GM11168 (cell line): ENCODE measurements at regions not wholly inside any gene's neighbourhood (a gene's known extent, or its start where the extent isn't known, plus 50 kb on each side); places are given as distances from the start of the nearest gene placed in this dataset.

Experiments
- in situ Hi-C: fragments of 300-500 bp; cut with MboI; formaldehyde crosslinking; loops from one replicate; pipeline ENCODE4 v1.12.0; 2022; ENCODE audit warnings: low sequenced_read_pairs; ENCODE audit not compliant: unreplicated experiment

DNA sequence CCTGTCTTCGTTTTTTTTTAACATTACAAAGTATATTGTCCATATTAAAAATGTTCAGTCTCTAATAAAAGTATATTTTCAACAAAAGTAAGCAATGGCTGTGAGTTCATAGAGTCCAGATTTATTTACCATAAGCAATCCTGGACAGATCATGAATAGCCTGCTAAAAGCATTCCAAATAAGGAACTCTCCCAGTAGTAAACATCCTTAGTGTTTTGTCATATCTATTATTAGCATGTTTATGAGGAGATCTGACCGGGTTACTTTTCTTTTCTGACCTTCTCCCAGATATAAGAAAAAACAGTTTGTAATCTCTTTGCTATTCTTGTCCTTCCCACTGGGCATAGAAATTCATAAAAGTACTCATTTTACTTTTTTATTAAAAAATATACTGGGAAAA, 403.9 kb upstream of the ANO3 start:
- in situ Hi-C loops = no loop called here

DNA sequence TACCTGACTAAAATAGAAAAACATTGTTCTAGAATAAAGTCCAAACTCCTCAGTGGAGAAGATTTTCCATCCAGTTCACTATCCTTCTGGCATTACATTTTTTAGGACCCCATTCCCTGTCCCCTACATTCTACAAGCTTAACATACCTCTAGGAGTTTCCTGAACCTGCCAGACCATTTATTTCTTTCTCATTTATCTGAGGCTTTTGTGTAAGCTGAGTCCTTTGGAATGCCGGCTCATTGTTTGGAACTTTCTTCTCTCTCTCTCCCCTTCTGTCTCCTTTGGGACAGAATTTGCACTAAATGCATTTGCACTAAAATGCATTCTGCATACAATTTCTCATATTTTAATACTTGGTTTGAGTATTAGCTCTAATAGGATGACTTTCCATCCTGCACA, 393.0 kb upstream of the ANO3 start:
- in situ Hi-C loops = no loop called here

DNA sequence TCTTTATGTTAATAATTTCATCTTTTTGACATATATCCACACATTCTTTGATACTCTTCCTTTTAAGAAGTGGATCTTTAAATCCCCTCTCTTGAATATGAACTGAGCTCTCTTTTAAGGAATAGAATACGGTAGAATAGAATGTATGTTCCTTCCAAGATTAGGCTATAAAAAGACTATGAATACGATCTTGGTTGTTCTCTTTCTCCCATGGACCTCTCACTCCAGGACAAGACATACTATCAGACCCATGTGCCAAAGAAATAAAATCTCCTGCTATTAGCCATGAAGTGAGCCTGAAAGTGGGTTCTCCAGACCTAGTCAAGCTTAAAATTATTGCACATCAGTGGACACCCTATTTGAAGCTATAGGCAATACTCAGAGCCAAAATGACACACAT, 392.2 kb upstream of the ANO3 start:
- in situ Hi-C loops = no loop called here

DNA sequence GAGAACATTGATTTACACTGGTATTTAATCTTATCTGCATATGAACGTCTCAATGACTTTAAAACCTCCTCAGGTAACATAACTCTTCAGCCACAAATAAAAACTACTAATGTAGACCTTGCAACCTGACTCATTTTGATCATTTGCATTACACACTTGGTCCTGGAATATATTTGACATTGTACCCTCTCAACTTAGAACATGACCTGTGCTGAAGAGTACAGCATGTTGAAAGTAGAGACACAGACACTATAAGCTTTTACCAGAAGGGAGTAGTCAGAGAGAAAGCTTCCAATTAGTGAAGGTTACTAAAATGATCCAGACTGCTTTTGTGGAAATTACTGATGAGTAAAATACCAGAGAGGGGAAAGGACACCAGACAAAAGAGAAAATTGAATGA, 390.6 kb upstream of the ANO3 start:
- in situ Hi-C loops = no loop called here

DNA sequence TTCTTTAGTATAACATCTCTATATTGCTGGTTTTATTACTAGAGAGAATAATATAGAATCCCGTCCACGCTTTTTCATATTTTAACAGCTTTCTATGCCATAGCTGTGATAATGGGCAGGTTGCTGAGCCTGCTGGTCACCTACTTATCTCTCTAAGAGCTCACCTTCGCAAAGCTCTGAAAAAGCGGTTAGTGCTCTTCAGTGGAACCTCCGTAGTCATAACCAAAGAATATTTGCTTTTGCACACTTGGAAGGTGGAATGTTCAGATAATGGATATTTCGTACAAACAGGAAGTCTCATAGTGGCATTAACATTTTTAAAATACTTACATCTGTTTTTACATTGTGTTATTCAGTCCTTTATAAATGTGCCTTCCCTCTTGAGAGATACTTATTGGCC, 388.9 kb upstream of the ANO3 start:
- in situ Hi-C loops = no loop called here

DNA sequence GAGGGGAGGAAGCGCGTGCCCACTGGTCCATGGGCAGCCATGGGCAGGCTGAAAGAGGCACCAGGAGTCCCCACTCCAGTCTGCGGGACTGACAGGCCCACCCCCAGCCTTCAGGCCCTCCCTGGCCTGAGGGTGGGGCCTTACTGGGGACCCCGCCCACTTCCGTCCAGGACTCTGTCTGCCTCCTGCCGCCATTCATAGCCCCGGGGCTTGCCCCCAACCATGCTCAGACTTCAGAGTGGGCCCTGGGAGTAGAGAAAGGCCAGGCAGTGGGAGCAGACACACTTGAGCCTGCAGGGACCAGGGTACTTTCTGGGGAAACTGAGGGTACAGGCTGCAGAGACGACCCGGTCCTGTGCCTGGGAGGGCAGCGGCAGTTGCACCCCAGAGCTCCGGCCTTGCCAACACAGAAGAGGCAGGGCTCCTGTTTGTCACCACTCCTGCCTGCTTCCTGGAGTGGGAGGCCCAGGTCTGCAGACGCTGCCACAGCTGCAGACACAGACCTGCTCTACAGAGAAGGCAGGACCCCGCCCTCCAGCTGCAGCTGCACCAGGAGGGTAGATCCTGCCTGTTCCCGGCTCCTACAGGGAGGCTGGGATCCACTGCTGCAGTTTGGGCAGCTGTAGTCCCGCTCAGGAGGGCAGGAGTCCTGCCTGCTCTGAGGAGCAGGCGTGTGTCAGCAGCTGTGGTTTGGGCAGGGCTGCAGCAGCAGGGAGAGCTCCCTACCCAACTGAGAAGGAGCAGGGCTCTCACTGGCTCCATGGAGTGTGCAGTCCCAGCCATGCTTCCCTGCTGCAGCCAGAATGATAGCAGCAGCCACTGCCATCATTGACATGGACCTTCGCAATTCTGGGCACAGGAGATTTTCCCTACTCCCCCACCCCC, 387.9 kb upstream of the ANO3 start:
- in situ Hi-C loops = no loop called here

DNA sequence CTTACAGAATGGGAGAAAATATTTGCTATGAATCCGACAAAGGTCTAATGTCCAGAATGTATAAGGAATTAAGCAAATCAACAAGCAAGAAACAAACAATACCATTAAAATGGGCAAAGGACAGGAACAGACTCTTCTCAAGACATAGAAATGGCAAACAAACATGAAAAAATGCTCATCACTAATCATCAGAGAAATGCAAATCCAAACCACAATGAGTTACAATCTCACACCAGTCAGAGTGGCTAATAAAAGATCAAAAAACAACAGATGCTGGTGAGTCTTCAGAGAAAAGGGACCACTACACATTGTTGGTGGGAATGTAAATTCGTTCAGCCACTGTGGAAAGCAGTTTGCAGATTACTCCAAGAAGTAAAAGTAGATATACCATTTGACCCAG, 382.0 kb upstream of the ANO3 start:
- in situ Hi-C loops = no loop called here

DNA sequence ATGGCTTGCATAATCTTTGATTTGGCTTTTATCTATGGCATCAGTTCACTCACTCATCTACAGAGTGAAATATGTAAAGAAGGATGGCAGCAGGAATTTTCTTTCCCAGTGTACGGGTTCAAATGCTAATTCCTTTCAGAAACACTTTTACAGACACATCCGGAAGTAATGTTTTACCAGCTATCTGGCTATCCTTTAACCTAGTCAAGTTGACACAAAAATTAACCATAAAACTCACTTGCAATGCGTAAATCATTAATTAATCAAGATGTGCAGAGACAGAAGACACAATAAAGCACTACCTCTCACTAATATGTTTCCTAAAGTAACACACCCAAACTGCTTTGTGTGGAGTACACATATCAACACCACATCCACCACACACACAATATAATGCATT, 378.9 kb upstream of the ANO3 start:
- in situ Hi-C loops = no loop called here

DNA sequence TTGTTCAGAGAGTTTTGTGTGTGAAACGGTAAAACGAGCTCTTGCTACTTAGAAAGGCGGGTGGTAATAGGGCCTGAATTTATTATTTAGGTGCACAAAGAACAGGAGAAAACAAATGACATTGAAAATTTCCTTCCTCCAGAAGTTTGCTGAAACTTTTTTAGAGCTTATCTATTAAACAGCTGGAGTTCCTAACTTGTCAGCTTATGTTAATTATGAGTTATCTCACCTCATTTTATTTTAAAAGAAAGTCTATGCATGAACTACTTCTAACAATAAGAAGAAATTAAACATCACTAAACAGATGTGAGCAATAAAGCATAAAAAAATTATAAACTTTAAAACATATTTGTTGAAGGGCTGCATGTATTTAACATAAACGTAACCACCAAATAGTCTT, 373.9 kb upstream of the ANO3 start:
- in situ Hi-C loops = no loop called here

DNA sequence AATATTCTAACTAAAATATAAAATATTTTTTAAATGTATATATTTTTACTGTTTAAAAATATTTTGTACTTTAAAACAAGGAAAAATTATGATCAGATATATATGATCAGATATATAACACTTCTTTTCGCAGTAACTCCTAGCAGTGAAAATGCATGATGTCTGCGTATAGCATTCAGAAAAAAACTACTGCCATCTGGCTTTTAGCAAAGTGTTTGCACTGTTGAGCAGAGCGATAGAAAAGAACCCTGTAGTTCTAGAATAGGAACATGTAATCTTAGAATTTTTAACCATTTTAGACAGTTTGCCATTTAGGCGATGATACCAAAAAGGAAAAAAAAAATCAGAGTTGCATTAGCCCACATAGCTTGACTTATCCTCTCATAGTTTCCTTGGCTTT, 370.4 kb upstream of the ANO3 start:
- in situ Hi-C loops = no loop called here

DNA sequence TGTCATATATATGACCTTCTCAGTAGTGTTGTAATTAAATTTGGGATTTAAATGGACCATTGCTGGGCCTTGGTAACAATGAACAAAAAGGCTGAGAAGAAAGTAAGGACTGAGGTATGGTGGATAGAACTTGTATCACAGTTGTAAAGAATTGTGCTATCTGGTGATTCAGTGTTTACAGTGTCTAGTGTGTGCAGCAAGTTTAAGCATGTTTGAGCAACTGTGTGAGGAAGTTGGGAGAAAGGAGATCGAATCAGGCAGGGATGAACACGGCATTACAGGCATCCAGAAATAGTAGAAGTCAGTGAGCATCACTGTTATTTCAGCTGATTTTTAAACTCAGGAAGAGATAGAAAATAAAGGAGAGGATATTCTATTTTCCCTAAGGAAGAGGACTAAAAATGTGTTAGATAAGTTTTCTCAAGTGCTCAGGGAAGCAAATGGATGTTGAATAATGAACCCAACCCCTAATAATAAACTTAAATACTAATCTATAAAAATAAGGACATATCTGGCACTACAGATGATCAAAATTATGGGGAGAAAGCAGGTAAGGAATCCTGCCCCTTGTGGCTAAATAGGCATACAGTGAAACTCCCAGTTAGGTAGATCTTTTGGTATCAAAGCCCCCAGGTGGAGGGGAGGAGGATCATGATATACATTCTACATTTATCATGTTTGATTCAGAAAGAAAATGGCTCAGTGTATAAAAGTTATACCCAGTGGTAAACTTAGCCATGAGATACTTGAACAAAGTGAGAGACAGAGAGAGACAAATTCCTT, 361.0 kb upstream of the ANO3 start:
- in situ Hi-C loops = no loop called here

DNA sequence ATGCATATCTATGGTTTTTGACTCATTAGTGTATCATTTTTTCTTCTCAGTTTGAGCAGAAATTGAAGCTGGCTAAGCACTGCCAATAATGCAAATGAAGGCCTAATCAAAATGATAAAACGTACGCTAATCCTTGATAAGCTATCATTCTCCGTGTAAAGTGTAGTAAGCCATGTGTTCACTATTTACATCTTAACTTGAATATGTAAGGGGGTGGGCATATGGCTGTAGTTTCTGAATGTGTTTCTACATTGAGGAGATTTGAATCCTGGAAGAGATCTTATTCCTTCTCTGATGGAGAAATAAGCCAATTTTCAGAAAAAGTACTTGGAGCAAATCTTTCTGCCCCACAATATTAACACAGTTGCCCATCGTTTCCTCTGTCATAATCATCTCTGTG, 351.8 kb upstream of the ANO3 start:
- in situ Hi-C loops = loop anchor here (5.0 kb wide), 1 partner anchor 157 kb away; no protein-coding TSS in a partner anchor

DNA sequence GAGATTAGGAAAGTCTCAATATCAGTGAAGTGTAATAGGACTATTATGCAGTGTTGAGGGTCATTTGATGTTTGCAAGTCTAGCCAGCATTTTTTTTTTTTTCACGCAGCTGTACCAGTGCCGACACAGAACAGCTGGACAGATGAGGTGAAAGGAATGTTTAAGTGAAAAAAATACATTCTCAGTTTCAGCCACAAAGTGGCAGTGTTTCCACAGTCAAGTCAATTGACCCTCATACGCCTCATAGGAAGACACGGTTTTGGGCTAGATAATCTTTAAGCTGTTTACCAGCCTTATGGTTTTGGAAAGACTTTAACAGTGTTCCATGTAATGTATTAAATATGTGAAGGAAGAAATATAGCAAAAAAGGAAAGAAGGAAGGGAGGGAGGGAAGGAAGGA, 349.9 kb upstream of the ANO3 start:
- in situ Hi-C loops = loop anchor here (5.0 kb wide), 1 partner anchor 155 kb away; no protein-coding TSS in a partner anchor

DNA sequence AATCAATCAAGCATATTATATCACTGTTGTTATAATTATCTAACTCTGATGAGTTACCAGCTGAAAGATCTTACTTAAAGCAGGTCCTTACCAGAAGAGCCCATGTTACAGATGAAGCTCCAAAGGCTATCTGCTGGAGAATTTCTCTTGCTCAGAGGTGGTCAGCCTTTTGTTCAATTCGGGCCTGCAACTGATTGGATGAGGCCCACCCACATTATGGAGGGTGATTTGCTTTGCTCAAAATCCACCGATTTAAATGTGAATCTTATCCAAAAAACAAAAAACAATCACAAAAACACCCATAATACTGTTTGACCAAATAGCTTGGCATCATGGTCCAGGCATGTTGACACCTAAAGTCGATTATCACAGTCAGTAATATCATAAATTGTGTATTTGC, 348.6 kb upstream of the ANO3 start:
- in situ Hi-C loops = loop anchor here (5.0 kb wide), 1 partner anchor 154 kb away; no protein-coding TSS in a partner anchor

DNA sequence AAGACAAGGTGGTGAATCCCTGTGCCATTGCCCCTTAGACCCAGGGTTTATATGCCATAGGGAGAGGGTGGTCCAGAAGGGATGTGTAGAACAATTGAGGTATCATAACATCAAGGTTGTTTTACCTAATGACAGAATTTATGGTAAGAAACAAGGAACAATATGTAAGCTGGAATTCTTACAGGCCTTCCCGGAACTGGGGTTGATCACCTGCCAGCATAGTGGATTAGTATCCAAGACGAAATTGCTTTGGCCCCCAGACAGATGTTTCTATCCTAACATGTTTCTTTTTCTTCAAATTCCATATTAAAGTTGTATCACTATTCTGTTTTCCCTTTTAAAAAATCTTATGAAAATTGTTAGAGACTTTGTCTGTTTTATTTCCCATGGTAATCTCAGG, 343.8 kb upstream of the ANO3 start:
- in situ Hi-C loops = no loop called here

DNA sequence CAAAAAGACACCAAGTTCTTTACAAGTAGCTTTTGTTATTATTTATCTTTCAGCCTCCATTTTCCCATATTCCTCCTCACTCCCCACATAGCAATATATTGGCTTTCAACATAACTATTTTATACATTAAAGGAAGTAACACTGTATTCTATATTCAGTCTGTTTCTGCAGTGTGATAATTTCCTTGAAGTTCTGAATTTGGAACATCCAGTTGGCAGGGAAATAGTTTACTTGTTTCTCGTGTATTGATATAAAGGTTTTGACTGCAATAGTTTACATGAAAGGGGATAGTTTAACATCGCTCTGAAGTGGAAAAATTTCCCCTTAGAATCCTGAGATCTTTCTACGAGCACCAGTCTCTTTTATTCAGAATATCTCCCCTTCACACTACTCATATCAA, 341.5 kb upstream of the ANO3 start:
- in situ Hi-C loops = no loop called here

DNA sequence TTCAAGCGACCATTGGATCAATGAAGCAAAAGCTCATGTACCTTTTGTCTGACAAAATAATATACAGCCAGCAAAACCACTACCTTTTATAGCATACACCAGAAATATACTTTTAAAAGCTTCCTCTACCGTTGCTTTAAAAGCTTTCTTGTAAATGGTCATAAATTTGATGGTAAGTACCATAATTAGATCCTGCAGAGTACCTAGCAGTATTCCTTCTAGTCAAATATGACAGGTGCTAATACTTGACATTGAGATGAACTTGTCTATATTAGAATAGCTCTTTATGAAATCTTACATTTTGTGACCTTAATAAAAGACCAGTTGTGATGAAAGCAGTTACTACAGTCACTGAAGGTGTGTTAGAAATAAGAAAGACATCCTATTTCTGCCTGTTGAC, 340.5 kb upstream of the ANO3 start:
- in situ Hi-C loops = no loop called here

DNA sequence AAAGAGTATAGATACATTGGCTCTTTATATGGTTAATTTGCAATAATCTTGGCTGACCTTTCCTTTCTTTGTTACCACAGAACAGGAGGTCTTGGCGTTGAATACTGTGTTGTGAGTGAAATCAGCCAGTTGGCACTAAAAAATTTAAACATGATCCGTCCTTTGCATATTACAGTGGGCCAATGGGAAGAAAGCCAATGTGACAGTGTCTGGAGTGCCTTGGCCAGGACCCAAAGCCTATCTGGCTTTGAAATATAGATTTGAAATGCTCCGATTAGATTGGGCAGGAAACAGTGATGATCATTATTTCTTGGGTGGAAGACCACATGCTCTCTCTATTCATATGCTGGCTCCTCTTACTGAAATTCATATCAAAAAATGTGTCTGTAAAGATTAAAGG, 339.6 kb upstream of the ANO3 start:
- in situ Hi-C loops = no loop called here

DNA sequence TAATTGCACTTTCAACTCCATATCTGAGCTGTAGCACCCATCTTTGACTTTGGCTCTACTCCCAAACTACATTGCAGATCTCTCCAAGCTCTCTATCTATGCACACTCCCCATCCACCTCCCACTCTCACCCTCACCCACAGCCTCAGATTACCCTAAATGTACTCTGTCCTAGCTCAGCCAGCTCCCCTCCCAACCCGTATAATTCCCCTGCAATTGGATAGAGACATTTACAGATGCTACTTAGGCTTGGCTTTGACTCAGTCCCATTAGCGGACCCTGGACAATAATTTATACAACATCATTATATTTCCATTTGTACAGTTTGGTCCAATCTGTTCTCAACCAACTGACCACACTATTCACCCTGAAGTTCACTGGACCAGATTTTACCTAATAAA, 338.9 kb upstream of the ANO3 start:
- in situ Hi-C loops = no loop called here

DNA sequence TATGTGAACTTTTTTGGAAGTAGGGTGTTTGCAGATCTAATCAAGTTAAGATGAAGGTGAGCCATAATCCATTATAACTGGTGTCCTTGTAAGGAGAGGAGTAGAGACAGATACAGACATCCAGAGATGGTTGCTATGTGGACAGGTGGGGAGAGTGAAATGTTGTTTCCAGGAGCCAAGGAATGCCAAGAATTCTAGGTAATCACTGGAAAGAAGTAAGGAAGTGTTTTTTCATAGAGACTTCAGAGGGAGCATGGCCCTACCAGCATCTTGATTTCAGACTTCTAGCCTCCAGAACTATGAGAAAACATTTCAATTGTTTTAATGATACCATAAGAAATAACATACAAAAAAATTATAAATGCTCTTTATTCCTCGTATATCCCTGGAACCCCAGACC, 320.5 kb upstream of the ANO3 start:
- in situ Hi-C loops = no loop called here

DNA sequence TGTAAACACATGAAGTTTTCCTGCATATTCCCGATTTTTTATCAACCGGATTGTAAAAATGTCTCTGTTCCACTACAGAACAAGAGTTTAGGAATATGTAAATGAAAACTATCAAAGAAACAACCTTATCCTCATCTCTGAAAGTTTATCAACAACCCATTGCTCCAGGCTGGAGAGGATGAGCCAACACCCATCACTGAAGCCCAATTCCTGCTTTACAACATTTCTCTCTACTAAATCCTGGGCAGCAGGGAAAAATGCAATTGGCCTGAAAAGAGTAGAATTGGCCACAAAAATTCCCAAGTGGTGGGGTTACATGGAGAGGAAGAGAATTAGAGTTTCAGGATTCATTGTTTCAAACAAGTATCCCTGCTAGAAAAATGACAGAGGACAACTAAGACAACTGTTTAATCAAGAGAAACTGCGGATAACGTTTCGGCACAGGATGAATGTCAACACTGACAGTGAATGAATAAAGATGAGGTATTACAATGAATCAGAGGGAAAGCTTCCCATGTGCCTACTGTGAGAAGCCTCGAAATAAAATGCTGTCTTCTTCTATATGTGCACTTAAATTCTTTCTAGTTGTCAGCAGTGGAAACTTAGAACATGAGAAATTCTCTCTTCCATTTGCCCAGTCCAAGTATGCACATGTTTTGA, 317.3 kb upstream of the ANO3 start:
- in situ Hi-C loops = no loop called here
